WERI-Rb-1 (cell line): ENCODE measurements at regions not wholly inside any gene's neighbourhood (a gene's known extent, or its start where the extent isn't known, plus 50 kb on each side); places are given as distances from the start of the nearest gene placed in this dataset.

Source experiments
- DNase-seq: peaks from one replicate; pipeline ENCODE4 v3.0.0-alpha.2; 2020
- H3K27ac ChIP-seq: fragments of 250-450 bp; sonication (Bioruptor Pico); 2 replicates; pipeline ENCODE4 v1.5.1; 2020; ENCODE audit warnings: mild to moderate bottlenecking, moderate library complexity
- H3K27me3 ChIP-seq: fragments of 250-450 bp; sonication (Bioruptor Pico); 2 replicates; pipeline ENCODE4 v1.5.1; 2021; ENCODE audit warnings: mild to moderate bottlenecking, low read depth, moderate library complexity; ENCODE audit not compliant: insufficient read depth, severe bottlenecking
- H3K36me3 ChIP-seq: fragments of 250-450 bp; sonication (Bioruptor Pico); 2 replicates; pipeline ENCODE4 v1.5.1; 2020; ENCODE audit warnings: mild to moderate bottlenecking, moderate library complexity
- H3K4me3 ChIP-seq: 2 replicates; pipeline ENCODE4 v1.5.1; 2011; ENCODE audit warnings: low read depth, mild to moderate bottlenecking, control low read depth, low read length
- H3K9me3 ChIP-seq: fragments of 250-450 bp; sonication (Bioruptor Pico); 2 replicates; pipeline ENCODE4 v1.5.1; 2021; ENCODE audit warnings: mild to moderate bottlenecking, moderate library complexity; ENCODE audit not compliant: severe bottlenecking
- TF ChIP-seq, protein P1 (sequence below): IDR thresholded peaks from 2 replicates; pipeline ENCODE4 v1.5.1; 2011; ENCODE audit warnings: low read depth, mild to moderate bottlenecking, control low read depth, inconsistent platforms, low read length

DNA sequence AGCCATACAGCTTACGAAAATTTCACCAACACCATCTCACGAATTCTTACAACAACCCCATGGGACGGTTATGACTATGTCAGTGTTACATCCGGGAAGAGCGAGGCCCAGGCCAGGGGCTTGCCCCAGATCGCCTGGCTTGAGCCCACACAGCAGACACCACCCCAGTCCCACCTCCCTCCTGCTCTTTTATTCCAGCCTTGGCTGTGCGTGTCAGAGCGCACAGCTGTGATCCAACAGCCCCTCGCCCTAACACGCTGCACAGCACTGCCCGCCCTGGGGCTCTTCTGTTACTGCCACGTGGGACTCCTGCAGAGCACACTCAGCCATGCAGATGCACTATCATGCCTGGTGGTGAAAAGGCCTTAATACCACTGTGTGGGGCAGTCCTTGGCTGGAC is 127.9 kb downstream of the ENGASE start:
- H3K27me3 ChIP-seq = no peaks in the 10 kb centered on the region
- TF ChIP-seq, protein P1, sequence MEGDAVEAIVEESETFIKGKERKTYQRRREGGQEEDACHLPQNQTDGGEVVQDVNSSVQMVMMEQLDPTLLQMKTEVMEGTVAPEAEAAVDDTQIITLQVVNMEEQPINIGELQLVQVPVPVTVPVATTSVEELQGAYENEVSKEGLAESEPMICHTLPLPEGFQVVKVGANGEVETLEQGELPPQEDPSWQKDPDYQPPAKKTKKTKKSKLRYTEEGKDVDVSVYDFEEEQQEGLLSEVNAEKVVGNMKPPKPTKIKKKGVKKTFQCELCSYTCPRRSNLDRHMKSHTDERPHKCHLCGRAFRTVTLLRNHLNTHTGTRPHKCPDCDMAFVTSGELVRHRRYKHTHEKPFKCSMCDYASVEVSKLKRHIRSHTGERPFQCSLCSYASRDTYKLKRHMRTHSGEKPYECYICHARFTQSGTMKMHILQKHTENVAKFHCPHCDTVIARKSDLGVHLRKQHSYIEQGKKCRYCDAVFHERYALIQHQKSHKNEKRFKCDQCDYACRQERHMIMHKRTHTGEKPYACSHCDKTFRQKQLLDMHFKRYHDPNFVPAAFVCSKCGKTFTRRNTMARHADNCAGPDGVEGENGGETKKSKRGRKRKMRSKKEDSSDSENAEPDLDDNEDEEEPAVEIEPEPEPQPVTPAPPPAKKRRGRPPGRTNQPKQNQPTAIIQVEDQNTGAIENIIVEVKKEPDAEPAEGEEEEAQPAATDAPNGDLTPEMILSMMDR = no peak
- no peaks in the 10 kb centered on the region for H3K9me3 ChIP-seq
- no peak overlapping the region for H3K4me3 ChIP-seq
- DNase-seq = no peak
- H3K27ac ChIP-seq = peak overlapping the region; percentile 91
- H3K36me3 ChIP-seq = no peaks in the 10 kb centered on the region

DNA sequence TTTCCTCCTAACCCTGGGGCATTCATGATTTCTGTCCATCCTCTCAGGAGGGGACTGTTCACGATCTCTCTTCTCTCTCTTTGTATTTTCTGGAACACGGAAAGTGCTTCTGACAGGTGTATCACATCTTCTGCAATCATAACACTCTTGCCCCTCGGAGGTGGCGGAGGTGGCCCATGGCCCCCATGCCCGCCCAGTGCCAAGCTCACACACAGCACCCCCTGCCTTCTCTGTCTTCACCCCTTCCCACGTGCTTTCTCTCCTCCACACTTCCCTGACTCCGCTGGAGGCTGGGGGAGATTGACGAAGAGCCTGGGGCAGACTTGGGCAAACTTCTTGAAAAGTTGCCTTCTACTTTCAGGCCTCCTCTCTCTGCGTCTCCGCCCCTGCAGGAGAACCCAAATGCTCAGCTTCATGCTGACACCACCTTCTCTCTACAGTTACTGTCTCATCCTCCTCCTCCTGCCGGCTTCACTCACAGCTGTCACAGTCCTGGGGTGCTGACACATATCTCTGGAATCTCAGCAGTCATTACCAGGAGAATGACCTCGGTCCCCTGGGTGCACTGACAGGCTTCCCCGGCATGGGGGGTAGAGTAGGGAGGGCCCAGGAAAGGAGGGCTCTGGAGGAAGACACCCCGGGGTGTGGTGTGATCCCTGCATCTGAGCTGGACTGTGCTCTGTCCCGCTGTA is 127.1 kb downstream of the ENGASE start:
- TF ChIP-seq, protein P1 = no peak
- DNase-seq = peak; percentile 59
- H3K9me3 ChIP-seq = no peaks in the 10 kb centered on the region
- H3K27me3 ChIP-seq = no peaks in the 10 kb centered on the region
- H3K4me3 ChIP-seq = no peak overlapping the region
- no peaks in the 10 kb centered on the region for H3K36me3 ChIP-seq
- H3K27ac ChIP-seq = peak overlapping the region; percentile 91

DNA sequence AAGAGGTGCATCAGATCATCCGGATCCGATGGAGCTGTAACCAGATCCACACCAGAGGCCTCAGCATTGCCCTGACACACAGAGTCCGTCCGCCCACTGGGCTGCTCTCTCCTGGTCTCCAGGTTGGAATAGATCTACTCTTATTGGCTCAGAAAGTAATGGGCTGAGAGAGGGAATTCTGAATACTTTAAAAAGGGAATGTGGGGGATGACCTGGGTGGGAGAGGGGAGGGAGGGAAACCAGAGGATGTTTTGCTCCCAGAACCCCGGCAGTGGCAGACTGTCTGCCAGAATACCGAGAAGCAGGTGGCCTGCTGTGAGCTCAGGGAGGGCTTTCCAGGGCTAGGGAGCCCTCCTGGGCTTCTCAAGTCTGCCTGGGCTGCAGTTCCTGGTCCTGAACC is 126.5 kb downstream of the ENGASE start:
- DNase-seq = peak; percentile 65
- H3K36me3 ChIP-seq = no peaks in the 10 kb centered on the region
- peak overlapping the region; percentile 91 for H3K27ac ChIP-seq
- no peak overlapping the region for H3K4me3 ChIP-seq
- no peaks in the 10 kb centered on the region for H3K27me3 ChIP-seq
- TF ChIP-seq, protein P1 = no peak
- no peaks in the 10 kb centered on the region for H3K9me3 ChIP-seq

DNA sequence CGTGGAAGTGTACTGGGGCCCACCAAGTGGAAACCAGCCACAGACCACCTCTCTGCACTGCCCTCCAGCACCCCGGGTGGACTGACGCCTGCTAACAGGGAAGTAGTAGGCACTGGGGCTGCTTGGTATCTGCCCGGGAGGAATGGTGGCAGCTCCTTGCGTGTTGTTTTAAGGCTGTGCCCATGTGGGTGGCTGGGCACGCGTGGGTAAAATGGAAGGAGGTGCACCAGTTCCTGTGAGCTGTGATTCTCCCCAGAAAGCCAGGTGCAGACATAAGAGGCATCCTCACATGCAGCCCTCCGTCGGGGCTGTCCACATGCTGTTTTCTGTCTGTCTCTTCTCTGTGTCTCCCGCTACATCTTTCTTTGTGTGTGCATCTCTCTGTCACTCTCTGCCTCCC is 122.3 kb downstream of the ENGASE start:
- TF ChIP-seq, protein P1 = no peak
- Histone ChIP-seq H3K4me3 (no peak overlapping the region), H3K27ac (no peak overlapping the region), H3K36me3 (no peaks in the 10 kb centered on the region), H3K9me3 (no peaks in the 10 kb centered on the region), H3K27me3 (no peaks in the 10 kb centered on the region)
- no peak for DNase-seq

DNA sequence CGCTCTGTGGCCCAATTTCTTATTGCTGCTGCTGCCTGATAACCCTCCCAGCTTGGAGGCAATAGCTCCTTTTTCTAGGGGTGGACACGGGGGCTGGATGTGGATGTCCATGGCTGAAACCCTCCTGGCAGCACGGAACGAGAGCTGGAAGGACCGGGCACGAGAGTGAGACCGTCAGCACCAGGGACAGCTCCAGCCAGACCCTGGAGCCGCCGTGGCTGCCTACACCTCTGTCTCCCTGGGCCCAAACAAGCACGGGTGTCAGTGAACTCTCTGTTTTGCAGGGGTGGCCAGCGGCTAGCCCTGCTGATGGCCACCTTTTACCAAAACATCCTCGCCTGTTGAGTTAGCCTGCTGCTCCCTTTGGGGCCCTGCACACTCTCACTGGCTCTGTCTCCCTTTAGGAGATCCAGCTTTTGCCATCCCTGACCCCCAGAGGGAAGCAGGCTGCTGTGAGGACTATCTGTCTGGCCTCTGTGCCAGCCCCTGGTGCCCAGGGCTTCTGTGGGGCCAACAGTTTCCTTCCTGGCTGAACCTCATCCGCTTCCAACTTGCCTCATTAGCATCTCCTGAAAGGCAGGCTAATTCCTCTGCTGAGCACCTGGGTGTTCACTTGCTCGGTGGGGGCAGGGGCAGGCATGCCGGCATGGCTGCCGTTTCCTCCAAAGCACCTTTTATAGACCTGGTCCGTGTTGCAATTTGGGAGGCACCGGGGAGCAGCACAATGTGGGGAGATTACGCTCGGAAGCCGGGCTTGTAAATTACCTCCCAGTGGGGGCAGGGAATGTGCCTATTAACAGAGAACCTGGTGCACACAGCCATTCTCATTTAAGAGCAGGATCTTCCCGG is 118.1 kb downstream of the ENGASE start:
- H3K27me3 ChIP-seq = no peaks in the 10 kb centered on the region

More for the DNA sequence above, 118.1 kb downstream of the ENGASE start:
- H3K9me3 ChIP-seq = no peaks in the 10 kb centered on the region
- no peaks in the 10 kb centered on the region for H3K36me3 ChIP-seq
- DNase-seq = peak; percentile 75
- TF ChIP-seq, protein P1 = peak; percentile 10; the same call in 1 of the 2 replicates
- H3K27ac ChIP-seq = peak overlapping the region; percentile 67
- H3K4me3 ChIP-seq = peak overlapping the region; percentile 13
